ENCODE measurements at regions not wholly inside any gene's neighbourhood (a gene's known extent, or its start where the extent isn't known, plus 50 kb on each side); places are given as distances from the start of the nearest gene placed in this dataset.

DNA sequence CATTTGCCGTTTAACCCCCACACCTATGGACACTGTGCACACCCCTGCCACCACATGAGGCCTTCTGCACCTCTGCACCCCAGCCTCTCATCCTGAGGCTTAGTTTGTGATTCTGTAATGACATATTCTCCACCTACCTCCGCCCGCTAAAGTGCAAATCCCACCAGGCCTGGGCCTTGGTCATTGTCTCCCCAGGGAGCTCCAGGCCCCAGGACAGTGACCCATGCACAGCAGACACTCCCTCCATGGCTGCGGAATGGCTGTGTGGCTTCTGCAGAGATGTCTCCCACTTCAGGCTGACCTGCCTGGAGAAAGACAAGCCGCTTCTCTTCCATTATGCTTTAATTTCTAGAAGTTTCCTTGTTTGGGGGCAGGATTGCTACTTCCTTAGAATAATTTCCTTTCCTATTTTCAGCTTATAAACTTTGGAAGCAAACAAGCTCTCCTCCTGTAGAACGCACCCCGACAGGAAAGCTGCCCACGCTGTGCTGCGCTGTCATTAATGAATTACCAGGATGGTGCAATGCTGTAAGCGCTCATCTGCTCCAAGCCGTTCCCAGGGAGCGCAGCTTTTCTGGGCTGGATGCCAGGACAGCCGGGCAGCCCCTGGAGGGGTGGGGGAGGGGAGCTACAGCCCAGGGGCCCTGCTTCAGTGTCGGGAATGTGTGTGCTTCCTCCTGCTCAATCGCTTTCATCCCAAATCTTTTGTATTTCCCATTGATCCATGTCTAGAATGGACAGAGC lies 618.0 kb downstream of the BRD1 start (continued):
- TF ChIP-seq CBX5 (CRISPR knock-in tag; IDR thresholded peaks at IDR 0.05; ENCODE audit: borderline replicate concordance) (peak; percentile 47; the same call in 1 of the 2 replicates), ZNF761 (CRISPR knock-in tag; conservative IDR thresholded peaks at IDR 0.05) (peak; percentile 94), RBM22 (optimal IDR thresholded peaks at IDR 0.05; ENCODE audit: low read length) (no peak), RNF2 (conservative IDR thresholded peaks at IDR 0.05; ENCODE audit: low read depth) (0 out of 2 replicates have a peak, but pooled peaks have one; percentile 11), AGO2 (optimal IDR thresholded peaks at IDR 0.05; ENCODE audit: low read depth, low read length) (no peak), ZNF205 (CRISPR knock-in tag; IDR thresholded peaks at IDR 0.05) (peak; percentile 79), HNF4A (CRISPR knock-in tag; IDR thresholded peaks at IDR 0.05) (peak; percentile 51), HDAC6 (IDR thresholded peaks at IDR 0.05; ENCODE audit: low read depth, low read length) (no peak), POGZ (CRISPR knock-in tag; IDR thresholded peaks at IDR 0.05) (no peak), STAG1 (CRISPR knock-in tag; IDR thresholded peaks at IDR 0.05) (no peak), MEIS2 (CRISPR knock-in tag; IDR thresholded peaks at IDR 0.05) (peak; percentile 26; the same call in 1 of the 2 replicates), ZNF160 (CRISPR knock-in tag; IDR thresholded peaks at IDR 0.05) (no peak), ATRX (CRISPR knock-in tag; IDR thresholded peaks at IDR 0.05; ENCODE audit: borderline replicate concordance) (no peak), MIER2 (CRISPR knock-in tag; IDR thresholded peaks at IDR 0.05) (peak; percentile 93), SETDB1 (CRISPR knock-in tag; IDR thresholded peaks at IDR 0.05; ENCODE audit: borderline replicate concordance) (no peak)
- TF ChIP-seq, protein P1, sequence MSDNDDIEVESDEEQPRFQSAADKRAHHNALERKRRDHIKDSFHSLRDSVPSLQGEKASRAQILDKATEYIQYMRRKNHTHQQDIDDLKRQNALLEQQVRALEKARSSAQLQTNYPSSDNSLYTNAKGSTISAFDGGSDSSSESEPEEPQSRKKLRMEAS (IDR thresholded peaks at IDR 0.05): 0 out of 2 replicates have a peak, but pooled peaks have one; percentile 13

All from HepG2 (cell line).